Fibroblast of lung (primary cell): ENCODE measurements at regions not wholly inside any gene's neighbourhood (a gene's known extent, or its start where the extent isn't known, plus 50 kb on each side); places are given as distances from the start of the nearest gene placed in this dataset.
A peak's percentile ranks its signal among the peaks of the same experiment; 100 is the strongest.

Experiments
- DNase-seq, 2 donors: peaks; one replicate each; pipeline versions ENCODE4 v3.0.0 to v3.0.0-alpha.2; 2010; ENCODE audit warnings: low read depth in 2 of 2
- H2AFZ ChIP-seq: 2 replicates; pipeline ENCODE4 v1.5.1; 2012; ENCODE audit warnings: low read length, control low read depth, inconsistent platforms
- H3K27ac ChIP-seq: 2 replicates; pipeline ENCODE4 v1.5.1; 2011; ENCODE audit warnings: low read length, control low read depth; ENCODE audit not compliant: insufficient read depth
- H3K27me3 ChIP-seq: 2 replicates; pipeline ENCODE4 v1.5.1; 2011; ENCODE audit warnings: mild to moderate bottlenecking, low read length; ENCODE audit not compliant: control insufficient read depth, insufficient read depth
- H3K36me3 ChIP-seq: 2 replicates; pipeline ENCODE4 v1.5.1; 2011; ENCODE audit warnings: low read length; ENCODE audit not compliant: control insufficient read depth, insufficient read depth
- H3K4me1 ChIP-seq: 2 replicates; pipeline ENCODE4 v1.5.1; 2011; ENCODE audit warnings: low read length; ENCODE audit not compliant: control insufficient read depth, insufficient read depth; ENCODE audit errors: extremely low read depth
- H3K4me2 ChIP-seq: 2 replicates; pipeline ENCODE4 v1.5.1; 2011; ENCODE audit warnings: low read length, control low read depth; ENCODE audit not compliant: insufficient read depth; ENCODE audit errors: extremely low read depth
- H3K4me3 ChIP-seq, 4 experiments: fragments of 200-600 bp in 1 of 4; sonication (generic) in 1 of 4; replicated peaks in 1 of 4; 2 replicates each; pipeline ENCODE4 v1.5.1; 2011 to 2016; ENCODE audit warnings: low read length in 4 of 4, low read depth in 3 of 4, mild to moderate bottlenecking in 3 of 4, control low read depth in 2 of 4, inconsistent platforms in 1 of 4, mixed read lengths in 1 of 4; ENCODE audit not compliant: insufficient read depth in 1 of 4; ENCODE audit errors: control extremely low read depth in 1 of 4
- H3K79me2 ChIP-seq: 2 replicates; pipeline ENCODE4 v1.5.1; 2012; ENCODE audit warnings: mild to moderate bottlenecking, low read length, inconsistent platforms; ENCODE audit not compliant: control insufficient read depth, insufficient read depth
- H3K9ac ChIP-seq: 2 replicates; pipeline ENCODE4 v1.5.1; 2011; ENCODE audit warnings: mild to moderate bottlenecking, low read length, control low read depth; ENCODE audit not compliant: insufficient read depth
- H3K9me3 ChIP-seq: 2 replicates; pipeline ENCODE4 v1.5.1; 2012; ENCODE audit warnings: low read depth, low read length; ENCODE audit not compliant: control insufficient read depth, insufficient read depth
- H4K20me1 ChIP-seq: 2 replicates; pipeline ENCODE4 v1.5.1; 2011; ENCODE audit warnings: low read length; ENCODE audit not compliant: control insufficient read depth, insufficient read depth; ENCODE audit errors: extremely low read depth
- CTCF ChIP-seq, 2 donors: IDR thresholded peaks in 1 of 2; conservative IDR thresholded peaks in 1 of 2; 1 replicate in 1 of 2; 2 replicates in 1 of 2; pipeline ENCODE4 v1.5.1; 2011 to 2012; ENCODE audit warnings: low read length in 2 of 2, control low read depth in 1 of 2, inconsistent platforms in 1 of 2, low read depth in 1 of 2, mild to moderate bottlenecking in 1 of 2
- EZH2 ChIP-seq: IDR thresholded peaks from 2 replicates; pipeline ENCODE4 v1.5.1; 2012; ENCODE audit warnings: low read length, control low read depth, mild to moderate bottlenecking; ENCODE audit errors: missing control alignments

GRCh38 chr2:215796140-215796855 is 217.1 kb downstream of the MREG start:
- peak; percentile 44 to 89 for DNase-seq
- H3K36me3 ChIP-seq = no peaks in the 10 kb centered on the region
- H3K9ac ChIP-seq = no peak overlapping the region
- H3K4me2 ChIP-seq = no peak overlapping the region
- peaks cover 5% of the 10 kb centered on the region for H3K4me1 ChIP-seq
- no peaks in the 10 kb centered on the region for H3K27me3 ChIP-seq
- no peak overlapping the region for H3K27ac ChIP-seq
- no peaks in the 10 kb centered on the region for H3K9me3 ChIP-seq
- H3K79me2 ChIP-seq = no peaks in the 10 kb centered on the region
- TF ChIP-seq CTCF (conservative IDR thresholded peaks at IDR 0.05 in 1 of 2, IDR thresholded peaks at IDR 0.05 in 1 of 2; ENCODE audit: low read depth in 1 of 2, low read length in 2 of 2) (peak in 1 of 2 donors; percentile 11), EZH2 (no peak)
- no peaks in the 10 kb centered on the region for H4K20me1 ChIP-seq
- H3K4me3 ChIP-seq = no peak overlapping the region
- no peak overlapping the region for H2AFZ ChIP-seq

DNA sequence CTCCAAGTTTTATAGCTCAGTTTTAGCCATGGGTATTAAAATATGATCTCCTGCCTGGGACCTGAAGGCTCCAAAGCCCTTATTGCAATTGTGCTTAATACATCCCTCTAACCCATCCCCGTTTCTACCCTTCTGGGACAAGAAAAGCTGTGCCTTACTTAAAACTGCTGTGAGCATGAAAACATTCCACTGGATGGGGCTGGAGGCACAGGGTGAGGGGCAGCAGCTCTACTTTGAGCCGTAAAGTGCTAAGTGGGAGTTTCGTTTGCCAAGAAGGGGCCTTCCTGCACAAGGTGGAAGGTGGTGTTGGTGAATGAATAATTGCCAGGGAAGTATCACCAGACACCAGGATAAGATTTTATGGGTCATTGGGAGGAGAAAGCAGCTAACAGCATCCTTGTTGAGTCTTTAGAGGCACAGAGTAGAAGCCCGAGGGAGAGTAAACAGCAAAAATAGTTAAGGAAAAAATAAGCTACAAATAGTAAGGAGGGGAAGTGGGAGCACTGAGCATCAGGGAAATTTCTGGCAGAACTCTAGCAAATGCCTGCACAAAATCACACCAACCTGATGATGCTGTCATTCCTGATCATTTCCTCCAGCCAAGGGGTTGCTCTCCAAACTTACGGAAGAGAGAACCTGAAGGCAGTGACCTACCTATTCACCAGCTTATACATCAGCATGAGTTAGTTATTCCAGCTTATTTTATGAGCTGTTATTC is 218.4 kb downstream of the MREG start:
- Histone ChIP-seq H3K27me3 (no peaks in the 10 kb centered on the region), H3K27ac (no peak overlapping the region), H3K4me3 (no peak overlapping the region), H4K20me1 (no peaks in the 10 kb centered on the region), H3K9me3 (no peaks in the 10 kb centered on the region), H3K79me2 (no peaks in the 10 kb centered on the region), H2AFZ (no peak overlapping the region), H3K4me2 (no peak overlapping the region), H3K4me1 (peaks cover 5% of the 10 kb centered on the region), H3K36me3 (no peaks in the 10 kb centered on the region), H3K9ac (no peak overlapping the region)
- peak in 1 of 2 donors; percentile 55 for DNase-seq
- TF ChIP-seq CTCF (conservative IDR thresholded peaks at IDR 0.05 in 1 of 2, IDR thresholded peaks at IDR 0.05 in 1 of 2; ENCODE audit: low read depth in 1 of 2, low read length in 2 of 2) = peak in 1 of 2 donors; percentile 26
- TF ChIP-seq EZH2 = no peak

- Histone ChIP-seq H3K4me3 (no peak overlapping the region), H3K27me3 (no peaks in the 10 kb centered on the region), H3K4me1 (peaks cover 5% of the 10 kb centered on the region), H3K79me2 (no peaks in the 10 kb centered on the region), H3K27ac (no peak overlapping the region), H4K20me1 (no peaks in the 10 kb centered on the region), H3K4me2 (peak overlapping the region; percentile 1), H3K36me3 (no peaks in the 10 kb centered on the region), H2AFZ (no peak overlapping the region), H3K9ac (no peak overlapping the region), H3K9me3 (no peaks in the 10 kb centered on the region)
- TF ChIP-seq CTCF (conservative IDR thresholded peaks at IDR 0.05 in 1 of 2, IDR thresholded peaks at IDR 0.05 in 1 of 2; ENCODE audit: low read depth in 1 of 2, low read length in 2 of 2) = no peak
- no peak for TF ChIP-seq EZH2
- peak; percentile 96 to 99 for DNase-seq
Observed at GRCh38 chr2:215793747-215794595, 219.4 kb downstream of the MREG start.
